ENCODE measurements at regions not wholly inside any gene's neighbourhood (a gene's known extent, or its start where the extent isn't known, plus 50 kb on each side); places are given as distances from the start of the nearest gene placed in this dataset.

GRCh38 chr19:29003641-29004409, 209.1 kb downstream of the UQCRFS1 start:
- TF ChIP-seq POLR2AphosphoS5 (IDR thresholded peaks at IDR 0.05; ENCODE audit: low read depth, low read length) (no peak), POLR2A (IDR thresholded peaks at IDR 0.05; ENCODE audit: low read depth, low read length) (no peak), SPI1 (IDR thresholded peaks at IDR 0.05; ENCODE audit: low read depth, low read length) (no peak), POU2F2 (IDR thresholded peaks at IDR 0.05; ENCODE audit: low read depth, low read length) (no peak)

All from GM12891 (cell line).